Heart right ventricle (tissue), 16 donors: ENCODE measurements at regions not wholly inside any gene's neighbourhood (a gene's known extent, or its start where the extent isn't known, plus 50 kb on each side); places are given as distances from the start of the nearest gene placed in this dataset.

Source experiments
- ATAC-seq, 8 donors: fragments of 200-7000 bp; cut with Tn5 transposase; one replicate each; pipeline ENCODE4 v1.9.1; 2020; ENCODE audit warnings: mild to moderate bottlenecking in 8 of 8, moderate library complexity in 8 of 8, moderate number of reproducible peaks in 1 of 8
- DNase-seq, 2 donors: peaks; one replicate each; pipeline ENCODE4 v3.0.0-alpha.2; 2020
- H3K27ac ChIP-seq, 10 donors: fragments of 200-600 bp; sonication (generic) in 2 of 10; one replicate each; pipeline versions ENCODE4 v1.5.0 to v1.8.0; 2020 to 2022; ENCODE audit warnings: mild to moderate bottlenecking in 3 of 10
- H3K27me3 ChIP-seq, 7 donors: fragments of 200-600 bp; one replicate each; pipeline ENCODE4 v1.8.0; 2021 to 2022; ENCODE audit warnings: mild to moderate bottlenecking in 2 of 7
- H3K36me3 ChIP-seq, 9 donors: fragments of 200-600 bp; sonication (generic) in 1 of 9; one replicate each; pipeline versions ENCODE4 v1.5.0 to v1.8.0; 2020 to 2022; ENCODE audit warnings: mild to moderate bottlenecking in 2 of 9
- H3K4me1 ChIP-seq, 9 donors: fragments of 200-600 bp; sonication (generic) in 1 of 9; one replicate each; pipeline versions ENCODE4 v1.5.0 to v1.8.0; 2020 to 2022; ENCODE audit warnings: mild to moderate bottlenecking in 4 of 9
- H3K4me3 ChIP-seq, 10 donors: fragments of 200-600 bp; sonication (generic) in 2 of 10; one replicate each; pipeline versions ENCODE4 v1.5.0 to v1.8.0; 2020 to 2022; ENCODE audit warnings: mild to moderate bottlenecking in 7 of 10, moderate library complexity in 2 of 10
- H3K9me3 ChIP-seq, 11 donors: fragments of 200-600 bp in 10 of 11; sonication (generic) in 2 of 11; one replicate each; pipeline versions ENCODE4 v1.5.0 to v1.8.0; 2013 to 2022; ENCODE audit warnings: mild to moderate bottlenecking in 2 of 11, control low read depth in 1 of 11, moderate library complexity in 1 of 11
- CTCF ChIP-seq, 9 donors: fragments of 200-600 bp; sonication (generic) in 2 of 9; IDR thresholded peaks; one replicate each; pipeline versions ENCODE4 v1.5.0 to v1.8.0; 2021 to 2022; ENCODE audit warnings: antibody characterized with exemption in 9 of 9, mild to moderate bottlenecking in 5 of 9, moderate library complexity in 1 of 9
- WGBS, 2 donors: extraction: QIAGEN DNeasy Blood & Tissue Kit; methylation state at CpG; one replicate each; pipeline ENCODE4 v1.1.7; 2013; ENCODE audit warnings: inconsistent platforms in 1 of 2; 5-methylcytosine and 5-hydroxymethylcytosine counted together
- intact Hi-C, 10 donors: fragments of 100-400 bp; cut with DNase I; formaldehyde crosslinking; loops; one replicate each; pipeline versions ENCODE4 v1.11.1 to v1.14.2; 2022
- donor health status: Arrhythmogenic right ventricular cardiomyopathy.
- donor health status: ischemic (EF 13 %, LVEDD 7.1; RV severe dilation, severe dysfunction).
- donor health status: healthy with polysubstance abuse.
- donor health status: DM: no; HTN: yes; CAD: no.
- donor health status: DM: no; HTN: no; CAD: no.
- donor health status: ischemic (EF 25% LVEDD 6.9; RV normal size, moderate dysfunction).
- donor health status: ischemic (EF 25% LVEDD 5.7; RV mildly dilated, moderate dysfunction).
- donor health status: healthy.
- donor health status: DM: yes; HTN: yes; CAD: no.
- donor health status: Ischemic cardiomyopathy.
- donor health status: ischemic (EF 35%, LVEDD 5.7; RV mildly dilated, moderate dysfunction).
- donor health status: nonischemic (EF 11% LVEDD 7.7; RV severe dilation, severe dysfunction).
- donor health status: DM: yes; HTN: yes; CAD: no.
- donor health status: PGD.
- donor health status: ischemic (EF 29% LVEDD 5.4; RV normal size, mild dysfunction).
- donor health status: nonischemic (EF 23%, LVEDD 6.1; RV moderate dilation, normal function).

GRCh38 chr5:167702014-167702413 lies 589.4 kb upstream of the WWC1 start:
- 62 to 70% methylated on average over 2 of the region's 2 CpGs for WGBS, 2 donors
- peaks cover 0 to 6% (median 0%) of the 10 kb centered on the region in 9 donors for H3K4me1 ChIP-seq
- ATAC-seq (no peak), DNase-seq (no peak)
- no peaks in the 10 kb centered on the region for H3K9me3 ChIP-seq
- no peak for TF ChIP-seq CTCF (IDR thresholded peaks at IDR 0.05)
- no peaks in the 10 kb centered on the region for H3K36me3 ChIP-seq
- intact Hi-C loops = no loop called here
- no peak overlapping the region for H3K27ac ChIP-seq
- no peaks in the 10 kb centered on the region for H3K27me3 ChIP-seq
- no peak overlapping the region for H3K4me3 ChIP-seq

GRCh38 chr5:167708449-167708848 lies 583.0 kb upstream of the WWC1 start:
- peak in 4 of 9 donors; percentile 16 to 21 (median 17) for TF ChIP-seq CTCF (IDR thresholded peaks at IDR 0.05)
- intact Hi-C loops = no loop called here
- Histone ChIP-seq H3K27ac (no peak overlapping the region), H3K4me3 (no peak overlapping the region), H3K9me3 (no peaks in the 10 kb centered on the region), H3K27me3 (no peaks in the 10 kb centered on the region), H3K4me1 (no peaks in the 10 kb centered on the region), H3K36me3 (no peaks in the 10 kb centered on the region)
- WGBS, 2 donors = 82 to 84% methylated on average over 3 of the region's 3 CpGs
- ATAC-seq = peak in 3 of 8 donors; percentile 35 to 67 (median 53)
- DNase-seq = no peak

GRCh38 chr5:167709625-167710024 lies 581.8 kb upstream of the WWC1 start:
- intact Hi-C loops = no loop called here
- 90 to 93% methylated on average over 4 of the region's 4 CpGs for WGBS, 2 donors
- H3K27me3 ChIP-seq = no peaks in the 10 kb centered on the region
- DNase-seq (no peak), ATAC-seq (no peak)
- H3K9me3 ChIP-seq = no peaks in the 10 kb centered on the region
- H3K27ac ChIP-seq = no peak overlapping the region
- H3K4me1 ChIP-seq = no peaks in the 10 kb centered on the region
- no peak for TF ChIP-seq CTCF (IDR thresholded peaks at IDR 0.05)
- no peak overlapping the region for H3K4me3 ChIP-seq
- no peaks in the 10 kb centered on the region for H3K36me3 ChIP-seq

DNA sequence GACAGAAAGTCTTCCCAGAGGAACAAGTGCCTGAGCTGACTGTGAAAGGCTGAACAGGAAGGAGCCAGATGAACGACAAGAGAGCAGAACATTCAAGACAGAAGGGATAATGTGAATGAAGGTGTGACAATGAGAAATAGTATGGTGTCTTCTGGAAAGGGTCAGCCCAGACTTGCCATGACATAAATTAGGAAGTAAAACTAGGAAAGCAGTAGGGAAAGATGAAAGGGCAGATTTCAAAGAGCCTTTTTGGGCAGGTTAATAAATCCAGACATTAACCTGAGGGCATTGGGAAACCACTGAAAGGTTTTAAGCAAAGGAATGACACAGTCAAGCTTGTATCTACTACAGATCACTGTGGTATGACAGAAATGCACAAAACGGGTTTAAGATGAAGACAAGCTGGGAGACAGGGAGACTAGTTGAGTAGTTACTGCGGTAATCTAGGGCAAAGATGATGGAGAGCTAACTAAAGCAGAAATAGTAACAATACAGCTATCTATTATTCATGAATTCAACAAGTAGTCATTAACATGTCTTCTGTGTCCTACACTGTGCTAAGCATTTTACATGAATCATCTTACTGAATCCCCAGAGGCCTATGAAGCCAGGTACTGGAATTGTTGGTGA lies 580.9 kb upstream of the WWC1 start:
- no peak for ATAC-seq
- H3K4me1 ChIP-seq = no peaks in the 10 kb centered on the region
- H3K27ac ChIP-seq = no peak overlapping the region
- no peak overlapping the region for H3K4me3 ChIP-seq
- no peak for DNase-seq
- H3K36me3 ChIP-seq = no peaks in the 10 kb centered on the region
- no peaks in the 10 kb centered on the region for H3K27me3 ChIP-seq
- H3K9me3 ChIP-seq = no peaks in the 10 kb centered on the region
- intact Hi-C loops = no loop called here
- 65 to 68% methylated on average over 3 of the region's 3 CpGs for WGBS, 2 donors
- no peak for TF ChIP-seq CTCF (IDR thresholded peaks at IDR 0.05)
